ENCODE measurements at regions not wholly inside any gene's neighbourhood (a gene's known extent, or its start where the extent isn't known, plus 50 kb on each side); places are given as distances from the start of the nearest gene placed in this dataset.

GRCh38 chr10:78551184-78552005 is 517.4 kb upstream of the ZMIZ1 start:
- no peak for DNase-seq

- no peak for DNase-seq
These were observed 516.4 kb upstream of the ZMIZ1 start for GRCh38 chr10:78552261-78552811.

- no peak for DNase-seq
These were observed 515.0 kb upstream of the ZMIZ1 start for GRCh38 chr10:78553792-78554191.

- no peak for DNase-seq
These were observed 513.6 kb upstream of the ZMIZ1 start for GRCh38 chr10:78555128-78555527.

GRCh38 chr10:78556705-78557432 is 511.9 kb upstream of the ZMIZ1 start:
- no peak for DNase-seq

- DNase-seq: no peak
These were observed 511.3 kb upstream of the ZMIZ1 start for GRCh38 chr10:78557433-78557925.

GRCh38 chr10:78559661-78560340 is 509.0 kb upstream of the ZMIZ1 start:
- DNase-seq: no peak

GRCh38 chr10:78560341-78560688 is 508.5 kb upstream of the ZMIZ1 start:
- DNase-seq: no peak

- no peak for DNase-seq
These were observed 505.5 kb upstream of the ZMIZ1 start for GRCh38 chr10:78563314-78563713.

- DNase-seq: no peak
These were observed 502.9 kb upstream of the ZMIZ1 start for GRCh38 chr10:78565841-78566240.

- no peak for DNase-seq
These were observed 502.3 kb upstream of the ZMIZ1 start for GRCh38 chr10:78566284-78567111.

- no peak for DNase-seq
These were observed 500.9 kb upstream of the ZMIZ1 start for GRCh38 chr10:78567680-78568455.

GRCh38 chr10:78568620-78569019 is 500.1 kb upstream of the ZMIZ1 start:
- no peak for DNase-seq

- DNase-seq: no peak
These were observed 498.0 kb upstream of the ZMIZ1 start for GRCh38 chr10:78570633-78571235.

GRCh38 chr10:78571286-78571685 is 497.5 kb upstream of the ZMIZ1 start:
- no peak for DNase-seq

- DNase-seq: no peak
These were observed 496.9 kb upstream of the ZMIZ1 start for GRCh38 chr10:78571891-78572290.

- no peak for DNase-seq
These were observed 496.2 kb upstream of the ZMIZ1 start for GRCh38 chr10:78572565-78572964.

GRCh38 chr10:78574547-78574946 is 494.2 kb upstream of the ZMIZ1 start:
- no peak for DNase-seq

GRCh38 chr10:78575400-78575799 is 493.4 kb upstream of the ZMIZ1 start:
- no peak for DNase-seq

GRCh38 chr10:78576276-78576675 is 492.5 kb upstream of the ZMIZ1 start:
- no peak for DNase-seq

GRCh38 chr10:78577712-78578111 is 491.1 kb upstream of the ZMIZ1 start:
- DNase-seq: no peak
